Skeletal muscle satellite cell (primary cell): ENCODE measurements at regions not wholly inside any gene's neighbourhood (a gene's known extent, or its start where the extent isn't known, plus 50 kb on each side); places are given as distances from the start of the nearest gene placed in this dataset.
"Not testable (repeated sequence)": the region's sequence is repeated elsewhere in the genome, so short reads cannot be mapped to it uniquely, and the experiment has no call there.

ENCODE experiments used
- H3K27me3 ChIP-seq: 2 replicates; pipeline ENCODE4 v1.7.0; 2013; ENCODE audit warnings: low read length; ENCODE audit not compliant: control insufficient read depth, insufficient read depth
- H3K36me3 ChIP-seq: 2 replicates; pipeline ENCODE4 v1.7.0; 2013; ENCODE audit warnings: mild to moderate bottlenecking, control low read depth, low read length; ENCODE audit not compliant: insufficient read depth
- H3K4me1 ChIP-seq: 2 replicates; pipeline ENCODE4 v1.7.0; 2013; ENCODE audit warnings: low read length; ENCODE audit not compliant: control insufficient read depth, insufficient read depth
- H3K4me2 ChIP-seq: 2 replicates; pipeline ENCODE4 v1.7.0; 2013; ENCODE audit warnings: mild to moderate bottlenecking, low read length
- H3K4me3 ChIP-seq: 2 replicates; pipeline ENCODE4 v1.7.0; 2013; ENCODE audit warnings: low read length
- H3K9ac ChIP-seq: 2 replicates; pipeline ENCODE4 v1.7.0; 2013; ENCODE audit warnings: mild to moderate bottlenecking, low read depth, low read length, moderate library complexity
- H3K9me3 ChIP-seq: replicated peaks from 2 replicates; pipeline ENCODE4 v1.7.0; 2013; ENCODE audit warnings: mild to moderate bottlenecking, control low read depth, low read length

- Histone ChIP-seq H3K27me3 (no peaks in the 10 kb centered on the region), H3K4me2 (no peak overlapping the region), H3K4me3 (no peak overlapping the region), H3K9me3 (no peaks in the 10 kb centered on the region), H3K4me1 (no peaks in the 10 kb centered on the region), H3K9ac (no peak overlapping the region), H3K36me3 (no peaks in the 10 kb centered on the region)
These were observed 945.5 kb upstream of the PCDH10 start for GRCh38 chr4:132203618-132204017.

DNA sequence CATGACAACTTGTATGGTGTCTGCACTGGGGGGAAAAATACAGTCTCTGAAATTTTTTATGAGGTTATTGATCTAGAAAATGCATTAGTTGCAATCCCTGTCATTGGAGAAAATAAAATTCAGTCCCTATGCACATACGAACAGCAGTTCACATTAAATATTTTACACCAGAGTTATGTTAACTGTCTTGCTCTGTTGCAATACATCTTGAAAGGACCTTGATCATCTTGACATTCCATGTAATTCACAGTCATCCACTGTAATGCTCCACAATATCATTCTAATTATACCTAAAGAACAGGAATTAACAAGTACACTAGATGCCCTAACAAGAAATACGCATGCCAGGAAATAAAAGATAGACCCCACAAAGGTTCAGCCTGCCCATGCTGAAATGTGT lies 934.6 kb upstream of the PCDH10 start:
- H3K9ac ChIP-seq: no peak overlapping the region
- no peaks in the 10 kb centered on the region for H3K36me3 ChIP-seq
- no peak overlapping the region for H3K4me2 ChIP-seq
- no peak overlapping the region for H3K4me3 ChIP-seq
- no peaks in the 10 kb centered on the region for H3K27me3 ChIP-seq
- H3K4me1 ChIP-seq: no peaks in the 10 kb centered on the region
- H3K9me3 ChIP-seq: no peaks in the 10 kb centered on the region

DNA sequence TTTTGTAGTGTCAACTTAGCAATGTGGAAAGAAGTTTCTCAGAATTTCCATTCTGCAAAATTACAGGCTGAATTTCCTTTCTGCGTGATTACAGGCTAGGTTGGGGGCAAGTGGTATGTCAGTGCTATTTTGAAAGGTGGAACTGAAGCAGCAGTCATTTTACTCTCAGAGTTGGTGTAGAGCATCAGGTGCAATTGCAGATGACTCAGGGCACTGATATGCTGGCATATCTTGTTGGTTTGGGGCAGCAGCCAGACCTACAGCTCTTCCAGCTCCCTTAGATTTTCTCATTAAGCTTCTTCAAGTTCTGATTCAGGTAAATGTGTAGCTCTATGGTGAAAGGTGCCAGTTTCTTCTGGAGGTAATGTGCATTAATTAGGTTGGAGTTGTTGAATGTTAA lies 930.7 kb upstream of the PCDH10 start:
- Histone ChIP-seq H3K4me2 (no peak overlapping the region), H3K36me3 (no peaks in the 10 kb centered on the region), H3K4me3 (no peak overlapping the region), H3K9ac (no peak overlapping the region), H3K27me3 (no peaks in the 10 kb centered on the region), H3K9me3 (no peaks in the 10 kb centered on the region), H3K4me1 (no peaks in the 10 kb centered on the region)

- H3K27me3 ChIP-seq: no peaks in the 10 kb centered on the region
- H3K4me2 ChIP-seq: no peak overlapping the region
- peaks cover 6% of the 10 kb centered on the region for H3K9me3 ChIP-seq
- H3K4me1 ChIP-seq: no peaks in the 10 kb centered on the region
- no peak overlapping the region for H3K4me3 ChIP-seq
- H3K36me3 ChIP-seq: no peaks in the 10 kb centered on the region
- H3K9ac ChIP-seq: no peak overlapping the region
These were observed 921.8 kb upstream of the PCDH10 start for GRCh38 chr4:132227151-132227856.

DNA sequence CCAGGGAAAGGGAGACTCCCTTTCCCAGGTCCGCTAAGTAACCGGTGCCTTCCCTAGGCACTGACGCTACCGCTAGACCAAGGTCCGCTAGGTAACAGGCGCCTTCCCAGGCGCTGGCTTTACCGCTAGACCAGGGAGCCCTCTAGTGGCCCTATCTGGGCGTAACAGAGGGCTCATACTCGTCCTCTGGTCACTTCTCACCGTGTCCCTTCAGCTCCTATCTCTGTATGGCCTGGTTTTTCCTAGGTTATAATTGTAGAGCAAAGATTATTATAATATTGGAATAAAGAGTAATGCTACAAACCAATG lies 921.3 kb upstream of the PCDH10 start:
- not testable (repeated sequence) for H3K9ac ChIP-seq, H3K27me3 ChIP-seq, H3K4me1 ChIP-seq, H3K4me3 ChIP-seq, H3K36me3 ChIP-seq, H3K9me3 ChIP-seq, H3K4me2 ChIP-seq

GRCh38 chr4:132228676-132229075 lies 920.4 kb upstream of the PCDH10 start:
- no peaks in the 10 kb centered on the region for H3K27me3 ChIP-seq
- no peak overlapping the region for H3K4me3 ChIP-seq
- H3K4me2 ChIP-seq: no peak overlapping the region
- no peaks in the 10 kb centered on the region for H3K4me1 ChIP-seq
- H3K36me3 ChIP-seq: no peaks in the 10 kb centered on the region
- peaks cover 6% of the 10 kb centered on the region for H3K9me3 ChIP-seq
- H3K9ac ChIP-seq: no peak overlapping the region

- Histone ChIP-seq H3K4me2 (no peak overlapping the region), H3K27me3 (no peaks in the 10 kb centered on the region), H3K9ac (no peak overlapping the region), H3K4me3 (no peak overlapping the region), H3K36me3 (no peaks in the 10 kb centered on the region), H3K9me3 (peaks cover 6% of the 10 kb centered on the region), H3K4me1 (no peaks in the 10 kb centered on the region)
These were observed 919.1 kb upstream of the PCDH10 start for GRCh38 chr4:132230025-132230424.

- no peaks in the 10 kb centered on the region for H3K4me1 ChIP-seq
- no peak overlapping the region for H3K4me2 ChIP-seq
- H3K9me3 ChIP-seq: no peaks in the 10 kb centered on the region
- H3K9ac ChIP-seq: no peak overlapping the region
- H3K4me3 ChIP-seq: no peak overlapping the region
- H3K27me3 ChIP-seq: no peaks in the 10 kb centered on the region
- H3K36me3 ChIP-seq: no peaks in the 10 kb centered on the region
These were observed 910.4 kb upstream of the PCDH10 start for GRCh38 chr4:132238697-132239096.

GRCh38 chr4:132240081-132240480 lies 909.0 kb upstream of the PCDH10 start:
- Histone ChIP-seq H3K36me3 (no peaks in the 10 kb centered on the region), H3K4me2 (no peak overlapping the region), H3K4me3 (no peak overlapping the region), H3K27me3 (no peaks in the 10 kb centered on the region), H3K9me3 (no peaks in the 10 kb centered on the region), H3K4me1 (no peaks in the 10 kb centered on the region), H3K9ac (no peak overlapping the region)

GRCh38 chr4:132245319-132245718 lies 903.8 kb upstream of the PCDH10 start:
- H3K4me2 ChIP-seq: no peak overlapping the region
- no peak overlapping the region for H3K4me3 ChIP-seq
- H3K27me3 ChIP-seq: no peaks in the 10 kb centered on the region
- no peak overlapping the region for H3K9ac ChIP-seq
- H3K36me3 ChIP-seq: no peaks in the 10 kb centered on the region
- H3K4me1 ChIP-seq: no peaks in the 10 kb centered on the region
- no peaks in the 10 kb centered on the region for H3K9me3 ChIP-seq

DNA sequence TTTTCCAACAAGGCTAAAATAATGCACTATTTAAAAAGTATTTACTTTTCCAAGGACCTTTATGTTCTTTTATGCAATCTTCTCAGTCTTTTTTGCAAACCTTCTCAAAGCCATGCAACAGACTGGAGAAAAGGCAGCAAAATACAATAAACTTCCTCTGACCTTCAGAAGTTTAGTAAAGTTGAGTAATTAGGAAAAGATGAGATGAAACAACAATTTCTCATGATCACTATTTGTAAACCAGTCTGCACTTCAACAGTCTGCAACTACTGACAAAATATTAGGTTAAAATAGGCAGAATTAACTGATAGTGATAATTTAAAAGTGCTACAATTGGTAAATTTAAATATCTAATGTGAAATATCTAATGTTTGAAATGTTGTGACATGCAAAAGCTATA lies 884.9 kb upstream of the PCDH10 start:
- H3K9me3 ChIP-seq: no peaks in the 10 kb centered on the region
- H3K4me1 ChIP-seq: no peaks in the 10 kb centered on the region
- H3K4me2 ChIP-seq: no peak overlapping the region
- no peaks in the 10 kb centered on the region for H3K36me3 ChIP-seq
- H3K4me3 ChIP-seq: no peak overlapping the region
- H3K27me3 ChIP-seq: no peaks in the 10 kb centered on the region
- no peak overlapping the region for H3K9ac ChIP-seq

GRCh38 chr4:132266374-132266773 lies 882.7 kb upstream of the PCDH10 start:
- no peak overlapping the region for H3K9ac ChIP-seq
- H3K4me2 ChIP-seq: no peak overlapping the region
- H3K36me3 ChIP-seq: no peaks in the 10 kb centered on the region
- H3K4me1 ChIP-seq: no peaks in the 10 kb centered on the region
- no peaks in the 10 kb centered on the region for H3K9me3 ChIP-seq
- H3K4me3 ChIP-seq: no peak overlapping the region
- no peaks in the 10 kb centered on the region for H3K27me3 ChIP-seq
